Endodermal cell (in vitro differentiated cells): ENCODE measurements at regions not wholly inside any gene's neighbourhood (a gene's known extent, or its start where the extent isn't known, plus 50 kb on each side); places are given as distances from the start of the nearest gene placed in this dataset.

ENCODE experiments used
- DNase-seq: peaks from one replicate; pipeline ENCODE4 v3.0.0-alpha.2; 2017
- H3K27ac ChIP-seq: 2 replicates; pipeline ENCODE4 v1.5.1; 2013; ENCODE audit warnings: mild to moderate bottlenecking, low read depth, low read length, moderate library complexity
- H3K27me3 ChIP-seq: 2 replicates; pipeline ENCODE4 v1.6.1; 2013; ENCODE audit warnings: mild to moderate bottlenecking, low read length, moderate library complexity; ENCODE audit not compliant: insufficient read depth, control insufficient read depth, poor library complexity, severe bottlenecking
- H3K36me3 ChIP-seq: 2 replicates; pipeline ENCODE4 v1.7.0; 2013; ENCODE audit warnings: mild to moderate bottlenecking, low read length, moderate library complexity; ENCODE audit not compliant: control insufficient read depth, insufficient read depth
- H3K4me1 ChIP-seq: one replicate; pipeline ENCODE4 v1.7.0; 2013; ENCODE audit warnings: low read length; ENCODE audit not compliant: control insufficient read depth, insufficient read depth
- H3K4me3 ChIP-seq: 2 replicates; pipeline ENCODE4 v1.5.1; 2013; ENCODE audit warnings: mild to moderate bottlenecking, low read length, moderate library complexity
- H3K9ac ChIP-seq: 2 replicates; pipeline ENCODE4 v1.6.1; 2013; ENCODE audit warnings: mild to moderate bottlenecking, low read length, moderate library complexity; ENCODE audit not compliant: poor library complexity, severe bottlenecking; ENCODE audit errors: extremely low read depth
- H3K9me3 ChIP-seq: 2 replicates; pipeline ENCODE4 v1.6.1; 2013; ENCODE audit warnings: mild to moderate bottlenecking, low read length, moderate library complexity; ENCODE audit not compliant: control insufficient read depth
- H3K27ac Mint-ChIP-seq: 2 replicates; pipeline ENCODE4 v1.8.0; 2020; ENCODE audit warnings: mixed read lengths
- H3K27me3 Mint-ChIP-seq: 2 replicates; pipeline ENCODE4 v1.8.0; 2021; ENCODE audit warnings: mild to moderate bottlenecking, mixed read lengths; ENCODE audit not compliant: insufficient read depth
- H3K36me3 Mint-ChIP-seq: 2 replicates; pipeline ENCODE4 v1.8.0; 2020; ENCODE audit warnings: low read depth, mixed read lengths
- H3K4me1 Mint-ChIP-seq: 2 replicates; pipeline ENCODE4 v1.8.0; 2020; ENCODE audit warnings: mixed read lengths
- H3K4me3 Mint-ChIP-seq: 2 replicates; pipeline ENCODE4 v1.8.0; 2020; ENCODE audit warnings: mild to moderate bottlenecking, moderate library complexity, mixed read lengths
- H3K9me3 Mint-ChIP-seq: 2 replicates; pipeline ENCODE4 v1.8.0; 2020; ENCODE audit warnings: mild to moderate bottlenecking, mixed read lengths
- WGBS, 2 experiments: methylation state at CpG; one replicate each; pipeline versions ENCODE4 v1.1.5 to v1.1.7; 2013; ENCODE audit warnings: missing lambda C conversion rate in 2 of 2, mixed read lengths in 1 of 2; ENCODE audit not compliant: insufficient coverage in 1 of 2, insufficient read length in 1 of 2; 5-methylcytosine and 5-hydroxymethylcytosine counted together
- TF ChIP-seq, protein P1 (sequence below): fragments of 200-600 bp; sonication (generic); conservative IDR thresholded peaks from 2 replicates; pipeline ENCODE4 v1.5.0; 2021; ENCODE audit warnings: antibody characterized with exemption, mild to moderate bottlenecking

DNA sequence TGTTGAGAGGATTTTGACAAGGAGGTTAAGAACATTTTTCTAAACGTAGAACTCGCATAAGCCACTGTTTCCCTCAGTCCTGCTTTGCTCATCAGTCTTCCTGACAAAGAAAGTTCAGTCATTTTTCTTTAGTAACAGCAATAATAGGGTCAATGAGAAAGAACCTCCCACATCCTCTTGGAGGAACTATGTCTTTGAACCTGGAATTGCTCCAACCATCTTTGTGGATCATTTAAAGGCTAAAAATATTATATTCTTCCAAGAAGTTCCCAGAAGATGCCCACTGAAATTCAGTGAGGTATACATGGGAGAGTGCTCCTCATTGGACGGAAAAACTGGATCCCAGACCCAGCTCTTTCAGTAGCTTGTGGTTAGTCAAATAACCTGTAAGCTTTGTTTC, 282.8 kb upstream of the FAR2 start:
- Mint-ChIP-seq H3K9me3 (no peaks in the 10 kb centered on the region), H3K36me3 (no peaks in the 10 kb centered on the region), H3K27ac (no peak overlapping the region), H3K4me3 (no peak overlapping the region), H3K4me1 (peaks cover 14% of the 10 kb centered on the region), H3K27me3 (no peaks in the 10 kb centered on the region)
- Histone ChIP-seq H3K27ac (peak overlapping the region; percentile 67), H3K4me1 (no peaks in the 10 kb centered on the region), H3K9ac (no peak overlapping the region), H3K4me3 (no peak overlapping the region), H3K27me3 (no peaks in the 10 kb centered on the region), H3K9me3 (no peaks in the 10 kb centered on the region), H3K36me3 (no peaks in the 10 kb centered on the region)
- no peak for DNase-seq
- 58 to 60% methylated on average over 2 to 3 of the region's 3 CpGs for WGBS, 2 experiments
- TF ChIP-seq, protein P1, sequence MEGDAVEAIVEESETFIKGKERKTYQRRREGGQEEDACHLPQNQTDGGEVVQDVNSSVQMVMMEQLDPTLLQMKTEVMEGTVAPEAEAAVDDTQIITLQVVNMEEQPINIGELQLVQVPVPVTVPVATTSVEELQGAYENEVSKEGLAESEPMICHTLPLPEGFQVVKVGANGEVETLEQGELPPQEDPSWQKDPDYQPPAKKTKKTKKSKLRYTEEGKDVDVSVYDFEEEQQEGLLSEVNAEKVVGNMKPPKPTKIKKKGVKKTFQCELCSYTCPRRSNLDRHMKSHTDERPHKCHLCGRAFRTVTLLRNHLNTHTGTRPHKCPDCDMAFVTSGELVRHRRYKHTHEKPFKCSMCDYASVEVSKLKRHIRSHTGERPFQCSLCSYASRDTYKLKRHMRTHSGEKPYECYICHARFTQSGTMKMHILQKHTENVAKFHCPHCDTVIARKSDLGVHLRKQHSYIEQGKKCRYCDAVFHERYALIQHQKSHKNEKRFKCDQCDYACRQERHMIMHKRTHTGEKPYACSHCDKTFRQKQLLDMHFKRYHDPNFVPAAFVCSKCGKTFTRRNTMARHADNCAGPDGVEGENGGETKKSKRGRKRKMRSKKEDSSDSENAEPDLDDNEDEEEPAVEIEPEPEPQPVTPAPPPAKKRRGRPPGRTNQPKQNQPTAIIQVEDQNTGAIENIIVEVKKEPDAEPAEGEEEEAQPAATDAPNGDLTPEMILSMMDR: no peak

DNA sequence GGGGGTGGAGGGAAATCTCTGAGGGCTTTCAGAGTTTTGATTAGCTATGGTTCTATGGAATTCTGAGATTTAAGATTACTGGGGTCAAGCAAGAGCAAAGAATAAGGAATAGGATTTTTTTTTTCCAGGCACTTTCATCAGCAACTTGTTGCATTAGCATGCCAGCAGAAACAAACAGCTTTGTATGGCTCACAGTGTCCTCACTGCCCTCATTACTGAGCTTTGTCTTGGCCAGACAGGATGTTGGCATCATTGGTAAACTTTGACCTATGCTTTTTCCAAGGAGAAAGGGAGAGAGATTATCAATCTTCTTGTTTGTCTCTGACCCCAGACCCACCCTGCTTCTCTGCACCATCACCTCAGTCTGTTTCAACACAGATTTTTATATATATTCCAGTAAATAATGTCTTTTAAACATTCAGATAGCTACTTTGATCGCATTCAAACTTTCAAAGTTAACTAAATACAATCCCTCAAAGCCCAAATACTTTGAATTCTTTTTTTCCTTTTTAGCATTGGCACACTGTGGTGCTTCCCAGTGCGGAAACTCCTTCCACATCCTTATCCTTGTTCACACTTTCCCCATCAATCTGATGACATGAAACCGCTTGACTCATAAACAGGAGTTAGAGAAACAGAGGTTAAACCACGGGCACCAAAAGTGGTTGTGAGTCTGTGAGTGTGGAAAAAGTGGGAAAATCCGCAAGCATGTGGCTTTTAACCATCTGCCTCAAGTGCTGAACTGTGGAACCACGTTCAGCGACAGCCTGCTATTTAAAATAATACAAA, 282.2 kb upstream of the FAR2 start:
- no peaks in the 10 kb centered on the region for H3K36me3 ChIP-seq
- Mint-ChIP-seq H3K9me3 (no peaks in the 10 kb centered on the region), H3K4me1 (peaks cover 14% of the 10 kb centered on the region), H3K36me3 (no peaks in the 10 kb centered on the region), H3K27me3 (no peaks in the 10 kb centered on the region), H3K27ac (no peak overlapping the region), H3K4me3 (no peak overlapping the region)
- H3K4me1 ChIP-seq: no peaks in the 10 kb centered on the region
- TF ChIP-seq, protein P1: no peak
- peak overlapping the region; percentile 67 for H3K27ac ChIP-seq
- DNase-seq: no peak
- no peaks in the 10 kb centered on the region for H3K9me3 ChIP-seq
- no peaks in the 10 kb centered on the region for H3K27me3 ChIP-seq
- WGBS, 2 experiments: 85 to 88% methylated on average over 5 to 7 of the region's 7 CpGs
- no peak overlapping the region for H3K4me3 ChIP-seq
- H3K9ac ChIP-seq: no peak overlapping the region

DNA sequence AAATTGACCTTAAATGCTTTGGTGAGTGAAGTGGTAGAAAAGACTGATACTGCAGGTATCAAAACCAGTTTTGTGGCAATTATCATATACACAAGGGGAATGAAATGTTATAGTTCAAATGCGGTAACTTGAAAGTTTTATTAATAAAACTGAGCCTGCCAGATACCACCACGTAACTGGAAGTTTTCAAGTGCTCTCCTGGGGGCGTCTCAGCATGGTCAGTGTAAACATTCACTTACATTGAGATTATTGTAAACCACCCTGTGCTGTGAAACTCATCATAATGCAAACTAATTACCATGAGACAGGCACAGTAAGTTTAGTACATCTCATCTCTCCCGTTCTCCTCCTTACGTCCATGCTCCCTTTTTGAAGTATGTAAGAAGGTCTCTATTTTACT, 280.7 kb upstream of the FAR2 start:
- H3K9me3 ChIP-seq: no peaks in the 10 kb centered on the region
- DNase-seq: no peak
- peaks cover 16% of the 10 kb centered on the region for H3K4me1 Mint-ChIP-seq

More for the DNA sequence above, 280.7 kb upstream of the FAR2 start:
- WGBS, 2 experiments: 69 to 82% methylated on average over 3 to 5 of the region's 5 CpGs
- no peaks in the 10 kb centered on the region for H3K36me3 Mint-ChIP-seq
- Histone ChIP-seq H3K4me1 (no peaks in the 10 kb centered on the region), H3K27ac (peak overlapping the region; percentile 16), H3K36me3 (no peaks in the 10 kb centered on the region), H3K9ac (no peak overlapping the region), H3K27me3 (no peaks in the 10 kb centered on the region), H3K4me3 (no peak overlapping the region)
- H3K27me3 Mint-ChIP-seq: no peaks in the 10 kb centered on the region
- H3K27ac Mint-ChIP-seq: no peak overlapping the region
- no peak overlapping the region for H3K4me3 Mint-ChIP-seq
- H3K9me3 Mint-ChIP-seq: no peaks in the 10 kb centered on the region
- TF ChIP-seq, protein P1: no peak
